SIG-M5 treated with dmso at 0.1 percent for 504 hours (cell line): ENCODE measurements at regions not wholly inside any gene's neighbourhood (a gene's known extent, or its start where the extent isn't known, plus 50 kb on each side); places are given as distances from the start of the nearest gene placed in this dataset.

Experiments
- DNase-seq: peaks from one replicate; lab custom pipeline; 2025; ENCODE audit not compliant: unreplicated experiment; lab: John Stamatoyannopoulos, UW

DNA sequence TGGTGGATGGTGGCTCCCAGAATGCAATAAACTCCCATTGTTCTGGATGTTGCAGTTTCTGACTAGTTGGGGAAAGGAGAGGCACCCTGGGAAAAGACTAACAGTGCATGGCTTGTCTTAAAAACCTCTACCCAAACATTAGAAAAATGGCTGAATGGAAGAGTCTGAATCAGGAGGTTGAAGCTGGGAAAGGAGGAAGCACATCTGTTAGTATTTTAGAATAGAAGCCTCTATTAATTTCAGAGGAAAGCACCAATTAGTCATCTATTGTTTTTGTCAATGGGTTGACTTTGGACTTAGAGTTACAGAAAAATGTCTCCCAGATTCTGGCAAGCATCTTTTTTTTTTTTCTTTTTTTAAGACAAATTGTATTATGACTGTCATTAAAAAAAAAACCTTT, 56.1 kb upstream of the ELMO1 start:
- no peak for DNase-seq

DNA sequence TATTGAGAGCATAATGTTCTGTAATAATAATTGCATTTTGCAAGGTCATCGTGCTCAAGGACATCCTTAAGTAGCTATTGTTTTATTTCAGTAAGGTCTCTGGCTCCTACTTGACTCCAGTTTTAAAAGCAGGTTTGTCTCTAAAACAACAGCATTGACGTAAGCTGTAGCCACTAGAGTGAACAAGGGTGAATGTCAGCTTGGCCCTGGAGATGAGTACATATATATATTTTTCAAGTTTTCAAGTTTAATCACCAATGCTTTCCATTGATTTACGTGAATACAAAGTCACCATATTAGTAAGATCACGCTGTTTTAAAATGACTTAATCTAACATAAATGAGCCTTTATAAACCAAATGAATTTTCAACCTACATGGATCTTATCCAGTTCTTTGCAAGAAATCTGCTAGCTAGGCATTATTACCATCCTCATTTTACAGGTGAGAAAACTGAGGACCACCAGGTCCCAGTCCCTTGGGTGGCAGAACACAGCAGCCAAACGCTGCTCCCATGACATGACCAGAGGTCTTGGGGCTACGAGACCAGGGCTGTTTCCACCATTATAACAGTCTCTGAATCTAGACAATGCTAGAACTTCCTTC, 57.2 kb upstream of the ELMO1 start:
- no peak for DNase-seq

DNA sequence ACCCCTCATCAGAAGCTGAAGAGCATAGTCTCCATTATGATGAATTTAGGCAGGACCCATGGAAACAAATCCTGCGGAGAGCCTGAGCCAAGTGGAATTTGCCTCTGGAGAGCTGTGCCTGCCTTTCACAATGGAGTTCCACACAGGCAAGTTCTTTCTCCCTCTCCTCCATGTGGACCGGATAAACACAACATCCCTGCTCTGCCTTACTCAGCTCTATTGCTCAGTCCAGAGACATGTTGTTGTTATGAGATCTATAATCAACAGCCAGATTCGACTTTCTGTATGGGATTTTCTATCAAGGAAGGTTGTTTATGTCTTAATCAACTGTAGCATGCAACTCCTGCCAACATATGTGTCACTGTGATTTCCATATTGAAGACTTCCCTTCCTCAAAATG, 59.5 kb upstream of the ELMO1 start:
- no peak for DNase-seq

DNA sequence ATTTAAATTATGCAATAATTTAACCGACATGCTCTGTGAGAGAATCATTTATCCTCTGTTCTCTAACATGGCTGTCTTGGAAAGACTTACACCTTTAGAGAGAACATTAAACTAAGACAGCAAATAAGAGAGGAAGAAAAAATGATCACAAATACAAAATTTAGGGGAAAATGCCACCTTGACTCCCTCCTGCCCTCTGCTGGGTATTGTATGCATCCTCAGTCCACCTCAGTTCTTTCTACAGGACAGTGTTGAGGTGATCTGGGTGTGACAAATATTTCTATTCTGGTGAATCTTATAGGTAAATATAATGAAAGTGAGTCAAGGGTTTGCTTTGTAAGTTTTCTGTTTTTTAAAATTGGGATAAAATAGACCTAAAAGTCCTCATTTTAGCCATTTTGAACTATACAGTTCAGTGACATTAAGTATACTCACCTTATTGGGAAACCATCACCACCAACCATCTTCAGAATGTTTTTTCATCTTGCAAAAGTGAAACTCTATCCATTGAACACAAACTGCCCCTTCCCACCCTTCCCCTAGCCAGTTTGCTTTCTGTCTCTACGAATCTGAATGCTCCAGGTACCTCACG, 61.5 kb upstream of the ELMO1 start:
- peak; percentile 54 for DNase-seq

DNA sequence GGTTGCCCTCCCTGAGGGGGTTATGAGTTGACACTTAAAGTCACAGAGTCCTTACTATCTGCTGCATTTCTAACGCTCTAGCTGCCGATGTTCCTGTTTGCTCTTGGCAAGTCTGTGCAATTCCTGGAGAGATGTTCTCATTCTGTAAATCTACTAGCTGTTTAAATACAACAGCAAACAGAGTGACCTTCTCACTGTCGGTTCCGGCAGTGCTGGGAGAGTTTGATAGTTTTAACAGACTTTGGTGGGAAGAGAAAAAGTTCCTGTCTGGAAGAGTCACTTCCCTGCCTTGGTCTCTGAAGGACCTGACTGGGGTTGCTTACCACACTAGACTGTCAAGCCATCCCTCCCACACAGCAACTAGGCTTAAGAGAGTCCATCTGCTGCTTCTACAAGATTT, 63.3 kb upstream of the ELMO1 start:
- no peak for DNase-seq

DNA sequence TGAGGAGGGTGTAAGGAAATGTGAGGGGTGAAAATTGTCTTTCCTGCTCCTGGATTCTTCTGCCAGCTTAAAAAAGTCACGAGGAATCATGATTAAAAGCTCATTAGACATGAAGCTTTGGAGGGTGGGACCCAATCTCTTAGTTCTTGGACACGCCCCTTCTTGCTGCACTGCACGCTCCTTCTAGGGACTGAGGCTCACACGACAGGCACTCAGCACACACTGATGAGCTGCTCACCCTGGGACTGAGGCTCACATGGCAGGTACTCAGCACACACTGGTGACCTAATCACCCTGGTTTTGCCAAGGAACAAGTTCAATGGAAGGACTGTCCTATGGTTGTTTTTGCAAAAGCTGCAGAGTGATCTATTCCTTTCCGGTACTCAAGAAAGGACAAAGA, 65.8 kb upstream of the ELMO1 start:
- DNase-seq, result no peak

DNA sequence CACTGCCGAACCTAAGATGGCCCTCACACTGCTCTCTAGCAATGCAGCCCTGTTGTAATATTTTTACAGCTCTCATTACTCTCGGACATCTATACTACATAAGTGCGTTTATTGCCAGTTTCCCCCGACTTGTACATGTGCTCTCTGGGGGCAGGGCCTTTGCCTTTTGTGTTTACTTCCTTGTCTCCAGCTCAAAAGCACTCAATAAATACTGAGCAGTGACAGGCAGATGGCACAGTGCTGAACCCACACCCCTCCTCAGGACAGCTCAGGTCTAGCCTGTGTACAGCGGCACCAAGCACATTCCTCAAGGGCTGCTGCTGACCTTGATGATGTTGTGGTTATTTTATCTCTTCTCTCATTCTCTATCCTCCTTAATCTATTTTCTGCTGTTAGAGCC, 68.0 kb upstream of the ELMO1 start:
- no peak for DNase-seq

DNA sequence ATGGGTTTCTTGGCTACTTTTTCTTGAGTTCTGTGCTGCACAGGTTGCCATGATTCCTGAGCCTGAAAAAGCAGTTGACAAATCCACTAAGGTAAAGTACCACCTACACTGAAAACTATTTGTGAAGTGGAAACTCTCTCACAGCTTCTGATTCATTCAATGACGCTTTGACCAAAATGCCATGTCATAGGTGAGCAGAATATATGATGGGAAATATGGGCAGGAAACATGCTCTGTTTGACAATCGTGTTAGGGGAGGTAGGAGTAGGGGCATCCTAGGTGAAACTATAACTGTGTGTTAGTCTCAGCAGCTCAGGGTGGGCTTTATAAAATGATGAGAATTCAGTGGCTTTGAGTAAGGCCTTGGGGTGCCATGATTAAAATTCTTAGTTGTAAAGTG, 69.6 kb upstream of the ELMO1 start:
- DNase-seq, result no peak

DNA sequence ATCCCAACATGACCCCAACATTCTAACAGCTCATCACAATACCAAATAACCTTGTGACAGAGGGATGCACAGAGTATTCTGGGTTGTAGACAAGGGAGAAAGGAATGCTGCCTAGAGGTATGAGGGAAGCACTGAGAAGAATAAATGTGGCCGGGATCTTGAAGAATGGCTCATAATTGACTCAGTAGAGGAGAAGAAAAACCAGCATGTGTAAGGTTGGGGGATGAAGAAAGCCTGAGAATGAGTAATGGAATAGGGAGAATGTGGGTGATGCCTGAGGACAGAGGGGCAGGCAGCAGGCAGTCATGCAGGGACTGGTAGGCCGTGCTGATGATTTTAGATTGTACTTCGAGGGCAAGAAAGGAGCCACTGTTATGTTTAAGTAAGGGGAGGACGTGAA, 75.4 kb upstream of the ELMO1 start:
- DNase-seq, result no peak

DNA sequence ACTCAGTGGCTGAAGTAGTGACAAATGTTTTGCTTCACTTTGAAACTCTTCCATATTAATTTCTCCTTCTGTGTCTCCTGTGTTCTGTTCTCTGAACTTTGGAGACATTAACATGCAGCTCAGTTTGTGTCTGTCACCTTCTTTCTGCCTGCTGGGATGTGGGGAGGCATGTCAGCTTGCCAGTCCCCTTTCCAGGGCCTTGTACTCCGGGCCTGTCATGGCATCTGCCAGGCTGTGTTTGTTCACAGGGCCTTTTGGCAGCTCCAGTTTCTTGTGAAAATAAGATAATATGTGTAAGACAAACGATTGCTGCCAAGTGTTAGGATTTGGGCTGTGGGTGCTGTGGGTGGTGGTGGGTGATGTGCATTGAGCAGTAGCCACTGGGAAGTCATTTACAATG, 76.1 kb upstream of the ELMO1 start:
- no peak for DNase-seq

DNA sequence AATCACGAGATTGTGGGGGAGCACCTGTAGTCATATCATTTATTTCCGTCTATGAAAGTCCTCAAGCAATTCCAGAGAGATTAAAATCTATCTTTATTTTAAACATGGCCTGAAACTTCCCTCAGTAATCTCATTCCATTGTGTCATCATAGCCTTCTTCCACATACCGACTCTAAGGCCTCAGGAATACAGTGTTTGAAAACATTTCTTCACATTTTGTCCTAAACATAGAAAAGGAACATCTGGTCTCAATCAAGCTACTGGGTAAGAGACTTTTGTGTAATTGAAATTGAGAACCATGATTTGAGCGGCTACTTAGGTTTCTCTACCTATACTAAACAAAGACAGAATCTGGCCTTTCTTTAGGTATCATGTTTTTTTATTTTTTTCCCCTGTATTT, 78.0 kb upstream of the ELMO1 start:
- DNase-seq, result no peak

DNA sequence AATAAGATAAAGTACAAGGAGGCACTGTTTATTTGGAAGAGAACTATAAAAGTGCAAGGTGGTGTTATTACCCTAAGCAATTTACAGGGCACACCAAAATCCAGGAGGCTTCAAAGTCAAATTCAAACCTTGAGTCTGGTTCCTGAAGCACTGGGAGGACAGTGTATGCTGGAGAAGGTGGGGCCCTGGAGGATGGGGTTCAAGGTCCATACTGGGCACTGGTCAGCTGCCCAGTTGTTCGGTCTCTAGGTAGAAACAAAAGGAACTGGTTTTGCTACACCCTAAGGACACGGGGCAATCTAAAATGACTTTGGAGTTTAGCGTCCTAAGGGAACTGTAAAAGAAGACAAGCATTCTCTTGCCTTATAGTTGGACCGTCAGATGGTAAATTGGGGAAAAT, 78.4 kb upstream of the ELMO1 start:
- no peak for DNase-seq

DNA sequence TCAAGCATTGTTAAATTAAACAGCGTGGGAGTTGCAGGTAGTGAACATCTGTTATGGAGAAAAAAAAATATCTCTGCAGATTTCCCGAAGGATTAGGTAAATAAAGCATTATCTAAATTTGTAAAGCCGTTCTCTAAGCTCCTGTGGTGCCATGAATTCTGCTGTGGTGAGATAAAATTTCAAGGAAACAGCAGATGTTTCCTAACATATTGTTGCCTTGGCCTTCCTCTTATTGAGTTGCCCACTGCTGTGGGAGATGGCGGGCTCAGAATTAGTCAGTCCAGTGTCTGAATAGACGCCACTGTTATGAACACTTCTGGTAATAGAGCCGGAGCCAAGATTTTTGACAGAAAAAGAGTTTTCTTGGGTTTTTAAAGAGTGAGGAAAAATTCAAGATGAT, 82.6 kb upstream of the ELMO1 start:
- DNase-seq, result no peak

DNA sequence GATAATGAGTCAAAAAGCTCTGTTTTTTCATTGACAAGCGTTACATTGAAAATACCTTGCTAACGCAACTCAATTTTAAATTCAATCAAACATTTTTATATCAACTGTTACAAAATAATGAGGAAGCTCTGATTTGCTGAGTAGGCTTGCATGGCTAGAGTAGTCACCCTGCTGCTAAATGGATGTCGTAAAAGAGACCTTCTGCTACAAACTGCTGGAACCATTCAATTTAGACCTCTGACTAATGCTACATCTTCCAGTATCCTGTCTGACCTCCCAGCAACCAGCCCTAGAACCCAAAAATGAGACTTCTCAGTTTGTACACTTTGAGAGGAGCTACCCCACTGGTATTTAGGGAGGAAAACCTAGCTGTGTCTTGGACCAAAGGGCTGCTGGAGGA, 84.0 kb upstream of the ELMO1 start:
- DNase-seq, result no peak

DNA sequence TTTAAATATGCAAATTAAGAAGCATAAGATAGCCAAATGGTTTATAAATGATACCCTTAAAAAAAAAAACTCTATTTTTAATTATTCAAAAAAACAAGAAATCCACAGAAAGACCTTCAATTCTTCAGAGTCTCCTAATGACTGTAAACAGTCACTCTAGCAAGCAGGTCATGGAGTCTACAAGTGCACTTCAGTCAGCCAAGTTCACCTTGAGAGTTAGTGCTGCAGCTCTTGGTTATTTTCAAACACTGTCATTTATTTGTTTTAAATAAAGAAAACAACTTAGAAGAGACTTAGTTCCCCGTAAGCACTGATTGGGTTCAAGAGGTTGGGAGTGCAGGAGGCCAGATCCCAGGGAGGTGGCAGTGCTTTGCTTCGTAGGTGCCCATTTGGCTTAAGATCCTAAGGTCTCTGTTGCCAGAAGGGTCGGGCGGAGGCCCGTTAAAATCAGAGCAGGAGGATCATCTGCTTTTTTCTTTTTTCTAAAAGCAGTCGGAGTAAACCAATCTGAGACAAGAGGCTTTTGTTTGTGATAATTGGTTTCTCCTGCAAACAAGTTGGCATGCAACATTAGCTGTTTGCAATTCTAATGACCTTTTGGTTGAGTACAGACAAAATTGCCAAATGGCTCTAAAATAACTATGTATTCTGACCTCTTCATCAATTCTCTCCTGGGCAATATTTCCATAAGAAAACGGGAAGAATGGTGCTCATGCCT, 86.4 kb upstream of the ELMO1 start:
- DNase-seq, result no peak

DNA sequence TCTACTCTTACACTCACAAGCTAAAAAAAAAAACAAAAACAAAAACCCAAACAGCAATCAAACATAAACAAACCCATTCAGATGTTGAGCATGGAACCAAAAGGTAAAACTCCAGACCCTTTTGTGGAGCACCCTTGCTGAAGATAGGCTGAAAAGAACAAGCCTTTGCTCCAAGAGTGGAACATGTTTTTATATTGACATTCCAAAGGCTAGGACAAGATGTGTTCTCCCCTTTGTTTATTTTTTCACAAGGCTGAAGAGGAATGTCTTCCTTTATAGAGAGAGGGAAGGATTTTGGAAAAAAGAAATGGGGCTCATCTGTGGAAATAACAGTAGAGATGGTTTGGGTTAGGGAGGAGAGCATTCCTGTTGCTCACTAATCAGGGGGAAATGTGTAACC, 87.2 kb upstream of the ELMO1 start:
- DNase-seq, result no peak

DNA sequence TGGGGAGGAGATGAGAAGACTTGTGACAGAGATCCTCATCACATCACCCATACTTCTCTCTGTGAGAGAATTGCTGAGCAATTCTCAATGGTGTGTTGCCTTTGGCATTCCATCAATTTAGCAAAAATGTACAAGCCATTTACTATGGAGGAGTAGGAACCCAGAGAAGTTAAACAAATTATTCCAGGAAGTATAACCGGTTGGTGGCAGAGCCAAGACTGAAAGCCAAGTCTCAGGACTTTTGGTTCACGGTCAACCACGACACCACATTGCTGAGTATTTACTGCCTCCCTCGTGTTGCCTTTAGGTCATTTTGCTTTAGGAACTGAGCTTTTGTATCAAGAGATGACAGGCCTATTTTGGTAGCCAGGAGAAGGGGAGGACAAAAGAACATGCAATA, 88.0 kb upstream of the ELMO1 start:
- DNase-seq, result no peak

DNA sequence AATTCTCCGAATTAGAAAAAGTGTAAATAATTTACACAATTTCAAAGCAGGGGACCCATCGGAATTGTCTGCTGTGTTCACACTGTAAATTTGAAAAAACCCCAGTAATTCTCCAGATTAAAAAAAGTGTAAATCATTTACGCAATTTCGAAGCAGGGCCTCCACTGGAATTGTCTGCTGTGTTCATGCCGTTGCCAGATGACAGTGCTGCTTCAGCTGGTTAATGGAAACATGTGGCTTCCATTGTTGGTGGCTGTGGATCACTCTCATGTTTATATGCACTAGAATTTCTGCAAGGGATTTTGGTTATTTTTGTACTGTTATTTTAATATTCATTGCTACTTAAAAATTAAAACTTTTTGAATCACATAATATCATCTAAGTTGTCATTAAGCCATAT, 88.8 kb upstream of the ELMO1 start:
- DNase-seq, result no peak

DNA sequence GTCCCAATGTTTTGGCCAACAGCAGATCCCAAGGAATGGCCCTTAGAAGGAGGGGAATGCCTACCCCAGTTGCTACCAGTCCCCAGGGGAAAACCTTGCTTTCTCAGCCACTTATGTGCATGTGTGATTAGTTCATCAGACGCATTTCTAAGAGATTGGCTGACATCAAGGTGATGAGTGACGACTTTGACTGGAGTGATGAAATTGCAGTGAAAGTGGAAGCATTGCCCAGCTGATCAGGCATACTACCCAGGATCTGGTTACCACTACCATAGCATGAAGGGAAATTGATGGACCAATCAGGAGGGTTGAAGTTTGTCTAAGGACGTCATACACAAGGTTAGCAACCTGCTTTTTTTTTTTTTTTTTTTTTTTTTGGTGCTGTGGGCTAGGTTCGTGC, 90.3 kb upstream of the ELMO1 start:
- DNase-seq, result no peak

DNA sequence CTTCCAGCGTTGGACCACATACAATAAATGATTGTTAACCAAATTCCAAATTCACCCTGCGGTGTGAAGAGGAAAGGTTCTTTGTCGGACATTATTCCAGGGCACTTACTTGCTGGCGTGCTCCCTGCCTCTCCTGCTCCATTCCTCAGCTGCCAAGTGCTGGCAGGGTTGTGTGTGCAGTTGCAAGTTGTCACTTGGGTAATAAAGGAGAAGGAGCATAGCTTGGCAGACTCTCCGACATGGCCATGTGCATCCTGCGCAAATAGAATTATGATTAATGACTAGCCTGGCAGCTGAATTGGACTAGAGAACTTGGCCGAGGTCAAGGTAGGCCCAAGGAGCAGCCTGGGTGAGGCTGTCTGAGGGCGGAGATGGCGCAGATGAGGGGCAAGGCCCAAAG, 92.3 kb upstream of the ELMO1 start:
- DNase-seq, result no peak

DNA sequence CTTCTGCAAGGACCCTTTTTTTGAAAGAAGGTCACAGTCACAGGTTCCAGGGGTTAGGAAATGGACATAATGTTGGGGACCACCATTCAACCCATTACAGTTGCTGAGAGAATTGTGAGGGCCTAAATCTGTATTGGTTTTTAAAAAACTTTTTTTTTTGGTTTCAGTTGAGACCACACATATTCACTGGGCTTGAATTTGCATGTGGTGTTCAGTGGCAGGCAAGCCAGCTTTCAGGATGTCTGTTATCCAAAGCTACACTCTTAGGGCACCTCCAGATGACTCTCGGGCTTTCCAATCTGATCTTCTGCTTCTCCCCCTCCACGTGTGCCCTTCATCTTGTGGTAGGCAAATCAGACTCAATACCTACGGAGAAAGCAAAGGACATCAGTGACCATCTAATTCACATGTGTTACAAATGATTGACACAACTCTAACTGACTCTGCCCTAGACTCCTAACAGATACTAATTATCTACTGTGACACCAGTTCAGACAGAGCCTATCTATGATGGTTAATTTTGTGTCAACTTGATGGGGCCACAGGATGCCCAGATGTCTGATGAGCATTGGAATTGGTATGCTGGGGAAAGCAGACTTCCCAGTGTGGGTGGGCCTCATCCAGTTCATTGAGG, 93.3 kb upstream of the ELMO1 start:
- DNase-seq, result no peak
